Mammary epithelial cell (primary cell): ENCODE measurements at regions not wholly inside any gene's neighbourhood (a gene's known extent, or its start where the extent isn't known, plus 50 kb on each side); places are given as distances from the start of the nearest gene placed in this dataset.
"Not testable (repeated sequence)": the region's sequence is repeated elsewhere in the genome, so short reads cannot be mapped to it uniquely, and the experiment has no call there.

Source experiments
- CTCF ChIP-seq, 2 donors: IDR thresholded peaks in 1 of 2; conservative IDR thresholded peaks in 1 of 2; 2 replicates each; pipeline ENCODE4 v1.5.1; 2011 to 2012; ENCODE audit warnings: inconsistent platforms in 2 of 2, low read length in 2 of 2, mild to moderate bottlenecking in 2 of 2, control low read depth in 1 of 2, low read depth in 1 of 2; ENCODE audit not compliant: insufficient read depth in 1 of 2; ENCODE audit errors: extremely low read depth in 1 of 2
- EZH2 ChIP-seq: IDR thresholded peaks from 2 replicates; pipeline ENCODE4 v1.6.1; 2012; ENCODE audit warnings: low read length, inconsistent platforms, borderline replicate concordance

- TF ChIP-seq CTCF (conservative IDR thresholded peaks at IDR 0.05 in 1 of 2, IDR thresholded peaks at IDR 0.05 in 1 of 2; ENCODE audit: extremely low read depth in 1 of 2, insufficient read depth in 1 of 2, low read depth in 1 of 2, low read length in 2 of 2); EZH2: not testable (repeated sequence)
These were observed 534.9 kb downstream of the XYLT1 start for GRCh38 chr16:16935909-16936308.
